Loucy (cell line): ENCODE measurements at regions not wholly inside any gene's neighbourhood (a gene's known extent, or its start where the extent isn't known, plus 50 kb on each side); places are given as distances from the start of the nearest gene placed in this dataset.

ENCODE experiments used
- EZH2phosphoT487 ChIP-seq: fragments of 200-600 bp; IDR thresholded peaks from 2 replicates; pipeline ENCODE4 v1.6.1; 2018; ENCODE audit warnings: antibody characterized with exemption, mild to moderate bottlenecking, moderate library complexity, borderline replicate concordance
- TF ChIP-seq, protein P1 (sequence below): fragments of 200-600 bp; sonication (generic); conservative IDR thresholded peaks from 2 replicates; pipeline ENCODE4 v1.5.1; 2014; ENCODE audit warnings: mild to moderate bottlenecking, antibody characterized with exemption, low read length

DNA sequence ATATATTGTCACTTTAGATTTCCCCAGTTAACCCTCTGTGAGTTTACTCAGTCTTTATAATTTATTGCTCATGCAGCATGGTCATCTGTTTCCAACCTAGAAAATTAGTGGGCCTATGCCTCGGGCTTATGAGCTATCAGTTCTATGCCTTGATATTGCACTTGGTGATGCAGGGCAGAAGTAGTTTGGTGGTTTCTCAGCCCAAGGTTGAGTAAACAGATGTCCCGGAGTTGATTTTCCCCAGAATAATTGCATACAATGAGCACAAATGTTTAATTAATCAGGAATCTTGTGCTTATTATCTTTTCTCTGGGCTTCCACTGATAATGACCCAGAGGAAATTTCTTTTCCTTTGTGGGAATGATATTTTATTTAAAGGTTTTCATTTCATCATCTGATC, 474.0 kb downstream of the CCDC171 start:
- TF ChIP-seq, protein P1, sequence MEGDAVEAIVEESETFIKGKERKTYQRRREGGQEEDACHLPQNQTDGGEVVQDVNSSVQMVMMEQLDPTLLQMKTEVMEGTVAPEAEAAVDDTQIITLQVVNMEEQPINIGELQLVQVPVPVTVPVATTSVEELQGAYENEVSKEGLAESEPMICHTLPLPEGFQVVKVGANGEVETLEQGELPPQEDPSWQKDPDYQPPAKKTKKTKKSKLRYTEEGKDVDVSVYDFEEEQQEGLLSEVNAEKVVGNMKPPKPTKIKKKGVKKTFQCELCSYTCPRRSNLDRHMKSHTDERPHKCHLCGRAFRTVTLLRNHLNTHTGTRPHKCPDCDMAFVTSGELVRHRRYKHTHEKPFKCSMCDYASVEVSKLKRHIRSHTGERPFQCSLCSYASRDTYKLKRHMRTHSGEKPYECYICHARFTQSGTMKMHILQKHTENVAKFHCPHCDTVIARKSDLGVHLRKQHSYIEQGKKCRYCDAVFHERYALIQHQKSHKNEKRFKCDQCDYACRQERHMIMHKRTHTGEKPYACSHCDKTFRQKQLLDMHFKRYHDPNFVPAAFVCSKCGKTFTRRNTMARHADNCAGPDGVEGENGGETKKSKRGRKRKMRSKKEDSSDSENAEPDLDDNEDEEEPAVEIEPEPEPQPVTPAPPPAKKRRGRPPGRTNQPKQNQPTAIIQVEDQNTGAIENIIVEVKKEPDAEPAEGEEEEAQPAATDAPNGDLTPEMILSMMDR: no peak
- TF ChIP-seq EZH2phosphoT487: no peak
